Head of caudate nucleus (tissue), 42 donors: ENCODE measurements at regions not wholly inside any gene's neighbourhood (a gene's known extent, or its start where the extent isn't known, plus 50 kb on each side); places are given as distances from the start of the nearest gene placed in this dataset.
"Not testable (repeated sequence)": the region's sequence is repeated elsewhere in the genome, so short reads cannot be mapped to it uniquely, and the experiment has no call there.

Source experiments
- DNase-seq, 42 donors: peaks; one replicate each; pipeline versions ENCODE4 v3.0.0 to v3.0.0-alpha.2; 2020 to 2021; ENCODE audit warnings: mixed read lengths in 7 of 42
- intact Hi-C: fragments of 100-400 bp; cut with DNase I; formaldehyde crosslinking; loops from one replicate; pipeline ENCODE4 v1.15.0; 2022

DNA sequence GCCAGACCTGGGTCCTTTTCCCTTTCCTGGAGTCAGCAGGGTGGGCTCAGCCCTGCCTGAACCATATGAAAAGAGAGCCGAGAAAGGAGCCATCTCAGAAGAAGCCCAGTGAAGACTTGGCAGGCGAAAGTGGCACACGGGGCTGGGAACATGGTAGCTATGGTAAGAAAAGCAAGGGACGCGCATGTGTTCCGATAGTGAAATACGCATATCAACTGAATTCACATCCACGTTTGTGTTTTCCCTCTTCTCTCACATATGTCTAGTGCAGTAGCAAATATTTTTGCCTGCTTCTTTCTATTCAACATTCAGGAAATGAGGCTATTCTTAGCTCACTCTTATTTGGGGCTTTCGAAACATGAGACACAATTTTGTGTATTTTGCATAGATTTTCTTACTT lies 54.1 kb upstream of the PEG3 start:
- DNase-seq, result no peak
- intact Hi-C loops, result no loop called here

DNA sequence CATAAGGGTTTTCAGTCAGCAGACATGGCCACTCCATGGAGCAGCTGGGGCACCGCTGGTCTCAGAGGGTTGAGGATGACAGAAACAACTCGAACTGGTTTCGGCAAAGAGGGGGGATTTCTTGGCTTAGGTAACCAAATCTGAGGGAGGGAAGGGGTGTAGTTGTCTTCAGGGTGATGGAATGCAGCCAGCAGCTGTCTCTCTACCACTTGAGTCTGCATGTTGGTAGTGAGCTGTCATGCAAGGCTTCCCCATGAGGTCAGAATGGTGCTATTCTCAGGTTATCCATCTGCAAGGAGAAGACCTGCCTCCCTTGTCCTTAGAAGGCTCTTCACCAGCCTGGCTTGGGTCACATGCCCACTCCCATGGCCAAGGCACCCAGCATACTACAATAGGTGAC lies 55.6 kb upstream of the PEG3 start:
- DNase-seq, result no peak
- intact Hi-C loops, result no loop called here

DNA sequence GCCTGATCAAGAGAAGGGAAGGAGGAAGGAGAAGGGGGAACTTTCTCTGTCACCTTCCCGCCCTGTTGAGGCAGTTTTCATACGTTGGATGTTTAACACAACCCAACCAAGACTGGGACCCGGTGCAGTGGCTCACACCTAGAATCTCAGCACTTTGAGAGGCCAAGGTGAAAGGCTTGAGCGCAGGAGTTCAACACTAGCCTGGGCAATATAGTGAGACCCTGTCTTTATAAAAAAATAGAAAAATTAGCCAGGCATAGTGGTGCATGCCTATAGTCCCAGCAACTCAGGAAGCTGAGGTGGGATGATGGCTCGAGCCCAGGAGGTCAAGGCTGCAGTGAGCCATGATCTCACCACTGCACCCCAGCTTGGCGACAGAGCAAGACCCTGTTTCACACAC lies 59.4 kb upstream of the PEG3 start:
- intact Hi-C loops, result no loop called here
- DNase-seq, result no peak

DNA sequence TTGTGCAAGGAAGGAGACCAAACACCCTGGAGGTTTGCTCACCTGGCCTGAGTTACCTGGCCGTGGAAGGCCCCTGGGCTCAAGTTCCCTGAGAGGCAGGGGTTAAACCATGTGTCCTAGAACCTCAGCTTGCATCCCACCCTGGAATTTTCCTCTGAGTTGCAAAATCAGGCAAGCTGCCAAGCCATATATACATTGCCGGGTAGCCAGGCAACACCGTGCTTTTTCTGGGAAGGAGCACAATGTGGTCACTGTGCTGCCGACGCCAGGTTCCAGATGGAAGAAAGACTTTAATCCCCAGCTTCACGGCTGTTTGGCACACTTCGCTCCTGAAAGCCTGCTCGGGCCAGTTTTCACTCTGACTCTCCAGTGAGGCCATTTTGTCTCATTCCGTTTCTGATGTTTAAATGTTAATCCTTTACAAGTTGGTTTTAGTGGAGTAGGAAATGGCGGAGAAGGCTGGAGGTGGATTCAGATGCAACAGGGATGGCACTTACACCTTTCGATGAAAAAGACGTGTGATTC lies 60.1 kb upstream of the PEG3 start:
- DNase-seq, result no peak

DNA sequence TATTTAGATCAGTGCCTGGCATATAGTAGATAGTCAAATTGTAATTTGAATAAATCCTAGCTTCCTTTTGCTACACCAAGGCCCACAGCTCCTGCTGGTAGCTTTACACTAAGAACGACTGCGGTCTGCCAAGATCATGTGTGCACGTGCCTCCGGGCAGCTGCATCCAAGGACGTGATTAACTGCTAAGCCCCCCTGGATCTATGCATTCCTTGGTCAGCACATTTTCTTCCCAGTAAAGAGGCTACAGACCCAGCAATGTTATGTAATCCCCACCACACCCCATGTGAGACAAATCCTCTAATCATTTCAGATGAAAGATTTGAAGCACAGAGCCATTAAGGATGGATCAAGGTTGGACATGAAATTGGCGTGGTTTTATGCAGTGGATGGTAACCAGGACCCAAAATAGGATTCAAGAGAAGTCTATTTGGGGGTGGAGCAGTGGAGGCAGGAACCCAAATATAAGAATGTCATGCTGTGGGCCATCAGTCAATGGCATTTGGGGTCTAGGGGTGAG lies 65.2 kb upstream of the PEG3 start:
- intact Hi-C loops, result no loop called here
- no peak for DNase-seq

More for the DNA sequence above, 60.1 kb upstream of the PEG3 start:
- intact Hi-C loops, result no loop called here

DNA sequence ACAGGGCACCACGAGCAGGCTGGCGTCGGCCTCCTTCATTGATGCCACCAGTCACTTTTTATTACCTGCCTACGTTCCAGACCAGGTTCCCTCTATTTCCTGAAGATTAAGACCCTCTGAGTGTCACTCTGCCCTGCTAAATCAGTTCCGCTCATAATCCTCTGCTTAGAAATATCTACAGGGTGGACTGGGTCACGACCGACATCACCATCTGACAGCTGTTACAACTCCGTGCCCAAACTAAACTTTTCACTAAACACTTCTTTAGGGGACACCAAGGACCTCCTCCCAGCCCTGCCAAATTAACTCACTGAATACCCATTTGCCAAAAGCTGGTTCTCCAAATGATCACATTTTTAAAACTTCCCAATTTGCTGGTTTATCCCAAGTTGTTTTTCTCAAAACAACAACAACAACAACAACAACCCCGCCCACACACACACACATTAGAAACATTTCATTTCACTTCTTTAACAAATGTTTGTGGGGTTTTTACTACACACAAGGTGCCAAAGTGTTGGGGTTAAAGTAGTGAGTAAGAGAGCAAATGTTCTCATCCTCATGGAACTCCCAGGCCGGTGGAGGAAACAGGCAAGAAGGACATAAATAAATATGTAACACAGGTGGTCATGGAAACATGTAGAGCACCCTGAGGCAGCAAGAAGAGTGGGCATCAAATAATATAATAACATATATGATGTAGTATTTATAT lies 72.0 kb upstream of the PEG3 start:
- peak in 1 of 42 donors; percentile 4 for DNase-seq
- intact Hi-C loops, result no loop called here

DNA sequence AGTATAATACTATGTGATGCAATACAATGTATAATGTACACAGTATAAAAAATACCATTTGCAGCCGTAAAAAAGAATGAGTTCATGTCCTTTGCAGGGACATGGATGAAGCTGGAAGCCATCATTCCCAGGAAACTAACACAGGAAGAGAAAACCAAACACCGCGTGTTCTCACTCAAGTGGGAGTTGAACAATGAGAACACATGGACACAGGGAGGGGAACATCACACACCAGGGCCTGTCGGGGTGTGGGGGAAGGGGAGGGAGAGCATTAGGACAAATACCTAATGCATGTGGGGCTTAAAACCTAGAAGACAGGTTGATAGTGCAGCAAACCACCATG lies 72.6 kb upstream of the PEG3 start:
- intact Hi-C loops, DNase-seq: not testable (repeated sequence)

DNA sequence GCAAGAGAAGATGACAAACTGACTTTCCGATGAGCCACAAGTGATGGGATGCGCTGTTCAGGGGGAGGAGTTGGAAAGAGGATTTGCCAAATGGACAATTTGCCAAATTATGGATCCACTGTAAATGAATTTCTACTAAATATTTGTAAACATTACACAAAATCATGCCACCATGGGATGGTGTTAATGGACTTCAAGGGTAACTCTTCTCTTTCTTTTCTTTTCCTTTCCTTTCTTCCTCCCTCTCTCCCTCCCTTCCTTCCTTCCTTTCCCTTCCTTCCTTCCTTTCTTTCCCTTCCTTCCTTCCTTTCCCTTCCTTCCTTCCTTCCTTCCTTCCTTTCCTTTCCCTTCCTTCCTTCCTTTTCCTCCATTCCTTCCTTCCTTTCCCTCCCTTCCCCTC lies 76.0 kb upstream of the PEG3 start:
- DNase-seq, result no peak
- intact Hi-C loops, result no loop called here

DNA sequence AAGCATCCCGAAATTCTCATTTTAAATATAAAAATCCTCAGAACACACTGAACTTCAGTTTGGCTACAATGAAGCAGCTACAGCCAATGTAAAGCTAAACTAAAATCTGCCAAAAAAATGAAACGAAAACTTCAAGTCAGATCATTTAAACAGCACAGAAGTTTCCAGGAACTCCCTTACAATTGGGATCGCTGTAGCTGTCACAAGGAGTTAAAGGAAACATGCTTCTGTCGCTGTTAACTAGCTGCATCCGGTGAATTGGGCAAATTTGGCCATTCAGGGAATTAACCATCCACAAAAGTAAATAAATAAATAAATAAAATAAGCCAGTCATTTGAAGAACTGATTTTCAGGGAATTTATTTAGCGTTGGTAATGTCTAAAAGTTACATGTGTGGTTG lies 77.0 kb upstream of the PEG3 start:
- no peak for DNase-seq
- intact Hi-C loops, result no loop called here

DNA sequence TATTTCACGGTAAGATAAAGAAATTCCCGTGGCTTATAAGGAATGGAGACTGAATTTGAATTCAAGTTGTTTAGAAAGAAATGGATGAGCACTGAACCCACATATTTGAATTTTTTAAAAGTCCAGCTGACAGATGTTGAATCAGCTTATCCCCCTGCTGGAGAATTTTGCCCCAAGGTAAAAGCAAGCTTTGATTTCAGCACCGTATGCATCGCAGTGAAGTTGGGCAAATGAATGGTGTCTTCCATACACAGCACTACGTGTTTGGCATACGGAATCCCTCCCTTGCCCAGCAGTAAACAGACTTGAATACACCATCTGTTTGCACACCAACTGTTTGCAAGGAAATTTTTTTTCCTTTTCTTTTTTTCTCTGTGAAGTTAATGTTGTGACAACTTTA lies 77.5 kb upstream of the PEG3 start:
- intact Hi-C loops, result no loop called here
- peak in 22 of 42 donors; percentile 9 to 56 (median 24) for DNase-seq

DNA sequence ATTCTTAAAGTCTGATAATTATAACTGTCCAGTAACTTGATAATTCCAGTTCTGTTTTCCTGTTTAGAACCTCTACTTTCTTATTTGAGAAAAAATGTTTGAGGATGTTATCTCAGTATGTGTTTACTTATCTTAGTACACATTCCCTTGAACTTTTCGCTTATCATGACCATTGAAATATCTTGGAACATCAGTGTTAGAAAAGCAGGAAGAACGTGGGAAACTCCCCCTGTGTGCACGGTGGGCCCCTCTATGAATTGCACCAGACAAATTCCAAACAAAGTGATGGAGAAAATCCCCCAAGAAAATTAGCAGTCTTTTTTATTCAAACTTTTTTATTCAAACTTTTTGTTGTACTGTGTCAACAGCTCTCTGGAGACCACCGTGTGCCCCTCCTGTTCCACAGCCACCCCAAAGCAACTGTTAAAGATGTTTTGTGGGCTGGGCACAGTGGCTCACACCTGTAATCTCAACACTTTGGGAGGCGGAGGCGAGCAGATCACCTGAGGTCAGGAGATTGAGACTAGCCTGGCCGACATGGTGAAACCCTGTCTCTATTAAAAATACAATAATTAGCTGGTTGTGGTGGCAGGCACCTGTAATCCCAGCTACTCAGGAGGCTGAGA lies 78.3 kb upstream of the PEG3 start:
- intact Hi-C loops, result no loop called here
- peak in 1 of 42 donors; percentile 7 for DNase-seq

DNA sequence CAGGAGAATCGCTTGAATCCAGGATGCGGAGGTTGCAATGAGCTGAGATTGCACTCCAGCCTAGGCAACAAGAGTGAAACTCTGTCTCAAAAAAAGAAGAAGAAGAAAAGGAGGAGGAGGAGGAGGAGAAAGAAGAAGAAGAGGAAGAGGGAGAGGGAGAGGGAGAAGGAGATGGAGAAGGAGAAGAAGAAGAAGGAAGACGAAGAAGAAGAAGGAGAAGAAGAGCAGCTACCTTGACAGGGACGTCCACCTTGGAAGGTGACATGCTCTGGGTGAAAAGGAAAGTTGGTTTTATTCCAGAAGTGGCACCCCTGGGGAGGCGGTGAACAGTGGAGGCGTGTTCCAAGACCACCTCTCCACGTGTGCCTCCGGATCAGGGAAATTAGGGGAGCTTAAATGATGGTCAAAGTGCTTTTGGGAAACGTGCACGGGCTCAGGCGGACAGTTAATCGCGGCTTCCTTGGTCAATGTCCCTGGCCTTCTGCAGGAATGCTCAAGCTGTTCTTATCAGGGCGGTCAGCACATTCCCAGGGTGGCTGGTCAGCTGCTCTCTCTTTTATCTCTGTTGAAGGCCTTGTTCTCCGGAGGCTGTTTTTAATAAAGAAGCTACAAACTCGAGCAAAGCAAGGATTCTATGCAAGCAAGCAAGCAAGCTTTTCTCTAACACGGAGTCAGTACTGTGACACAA lies 78.9 kb upstream of the PEG3 start:
- intact Hi-C loops, result no loop called here
- DNase-seq, result peak in 1 of 42 donors; percentile 14

DNA sequence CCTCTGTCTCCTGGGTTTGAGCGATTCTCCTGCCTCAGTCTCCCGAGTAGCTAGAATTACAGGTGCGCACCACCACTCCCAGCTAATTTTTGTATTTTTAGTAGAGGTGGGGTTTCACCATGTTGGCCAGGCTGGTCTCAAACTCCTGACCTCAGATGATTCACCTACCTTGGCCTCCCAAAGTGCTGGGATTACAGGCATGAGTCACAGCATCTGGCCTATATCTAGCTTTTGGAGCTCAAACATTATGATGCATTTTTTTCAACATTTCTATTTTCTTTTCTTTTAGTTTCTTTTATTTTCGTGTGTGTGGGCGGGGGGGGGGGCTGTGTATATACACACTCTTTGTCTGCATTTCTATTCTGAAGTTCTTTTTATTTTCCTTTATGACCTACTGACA lies 85.6 kb upstream of the PEG3 start:
- intact Hi-C loops, result not testable (repeated sequence)

DNA sequence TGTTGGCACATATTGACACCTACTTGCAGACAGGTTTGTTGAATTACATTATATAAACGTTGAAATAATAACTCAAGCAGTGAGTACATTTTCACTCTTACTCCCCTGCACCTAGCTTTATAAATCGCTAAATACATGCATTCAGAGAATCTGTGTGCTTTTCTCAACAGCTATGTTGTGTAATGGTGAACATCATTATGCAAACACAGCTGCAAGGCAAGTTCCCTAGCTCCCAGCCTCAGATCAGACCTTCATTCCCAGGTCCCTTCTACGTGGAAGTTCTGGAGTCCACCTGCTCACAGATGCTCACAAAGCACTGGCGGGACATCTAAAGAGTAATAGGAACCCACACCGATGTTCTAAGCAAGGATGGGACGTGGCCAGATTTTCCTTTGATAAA lies 86.8 kb upstream of the PEG3 start:
- intact Hi-C loops, result no loop called here
- DNase-seq, result peak in 1 of 42 donors; percentile 23

More for the DNA sequence above, 85.6 kb upstream of the PEG3 start:
- not testable (repeated sequence) for DNase-seq

DNA sequence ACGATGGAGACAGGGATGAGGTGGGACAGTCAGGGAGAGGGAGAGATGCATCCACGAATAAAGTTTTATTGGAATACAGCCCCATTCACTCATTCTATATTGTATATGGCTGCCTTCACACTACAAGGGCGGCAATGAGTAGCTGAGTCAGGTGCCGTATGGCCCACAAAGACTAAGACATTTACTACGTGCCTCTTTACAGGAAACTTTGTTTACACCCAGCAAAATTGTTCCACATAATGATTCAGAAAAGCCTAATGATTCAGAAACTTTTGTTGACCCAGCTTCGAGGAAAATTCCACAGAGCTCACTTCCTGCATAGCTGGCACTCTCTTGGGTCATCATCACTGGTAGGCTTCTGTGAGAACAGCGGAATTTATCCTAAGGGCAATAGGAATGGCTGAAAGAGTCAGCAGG lies 87.3 kb upstream of the PEG3 start:
- intact Hi-C loops, result no loop called here
- DNase-seq, result no peak

DNA sequence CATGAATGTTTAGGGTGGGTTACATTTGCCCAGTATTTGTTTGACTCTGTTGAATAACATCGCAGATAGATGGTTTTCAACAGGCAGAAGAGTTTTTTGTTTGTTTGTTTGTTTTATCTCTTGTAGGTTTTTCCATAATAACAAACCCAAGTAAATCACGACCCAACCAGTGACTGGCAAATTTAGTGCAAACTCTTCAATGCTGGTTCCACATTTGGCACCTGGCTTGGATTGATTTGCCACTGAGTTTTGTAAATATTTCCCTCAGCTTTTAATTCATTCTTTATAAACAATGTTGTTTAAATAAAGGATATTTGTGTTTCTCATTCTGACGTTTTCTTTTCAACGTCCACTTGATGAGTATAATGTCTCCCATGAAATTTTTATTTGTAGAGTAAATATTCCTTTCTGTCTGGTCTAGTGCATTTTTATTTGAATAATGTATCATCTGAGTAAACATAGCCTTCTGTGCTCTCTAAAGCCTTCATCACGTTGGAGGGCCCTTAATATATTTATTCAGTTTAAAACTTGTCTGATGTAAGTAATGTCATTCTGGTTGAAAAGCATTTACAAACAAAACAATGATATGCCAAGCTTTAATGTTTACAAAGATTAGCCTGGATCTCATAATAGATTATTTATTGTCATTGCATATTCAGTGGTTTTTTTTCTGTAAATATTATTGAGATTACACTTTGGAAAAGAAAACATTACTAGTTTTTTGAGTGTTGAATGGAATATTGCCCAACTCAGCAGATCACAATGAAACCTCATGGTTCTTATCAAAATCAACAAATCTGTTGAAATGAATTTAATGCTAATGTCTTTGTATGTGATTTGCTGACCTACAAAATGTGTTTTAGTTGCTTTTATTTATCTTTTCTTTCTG lies 90.4 kb upstream of the PEG3 start:
- DNase-seq, result no peak
- intact Hi-C loops, result no loop called here

DNA sequence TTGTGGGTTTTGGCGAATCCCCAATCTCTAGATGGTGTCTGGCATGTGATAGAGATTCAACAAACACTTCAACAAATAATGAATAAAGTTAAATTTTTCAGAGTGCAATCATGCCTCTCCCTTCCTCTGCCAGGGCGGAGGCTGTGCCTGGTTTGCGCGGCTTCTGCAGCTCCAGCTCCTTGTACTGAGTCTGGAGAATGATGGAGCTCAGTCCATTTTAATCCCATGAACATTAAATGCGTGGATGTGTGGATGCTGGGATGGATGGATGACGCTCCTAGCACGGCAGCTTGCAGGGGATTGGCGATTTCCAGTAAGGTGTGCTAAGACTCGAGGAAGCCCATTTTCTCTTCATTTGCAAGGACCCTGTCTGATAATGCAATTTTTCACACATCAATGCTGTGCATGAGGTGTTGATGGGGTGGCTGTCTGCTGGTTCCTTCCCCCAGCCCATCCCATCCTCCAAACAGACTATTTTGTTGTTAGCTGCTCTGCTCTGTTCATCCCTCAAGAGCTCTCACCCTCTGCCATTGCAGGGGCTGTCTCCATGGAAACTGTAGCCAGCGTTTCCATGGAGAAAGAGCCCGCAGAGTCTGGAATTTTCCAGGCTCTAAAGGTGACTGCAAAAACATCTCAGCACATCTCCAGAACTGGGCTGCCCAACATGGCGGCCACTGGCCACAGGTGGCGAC lies 92.6 kb upstream of the PEG3 start:
- intact Hi-C loops, result no loop called here
- peak; percentile 7 to 85 (median 64) for DNase-seq

DNA sequence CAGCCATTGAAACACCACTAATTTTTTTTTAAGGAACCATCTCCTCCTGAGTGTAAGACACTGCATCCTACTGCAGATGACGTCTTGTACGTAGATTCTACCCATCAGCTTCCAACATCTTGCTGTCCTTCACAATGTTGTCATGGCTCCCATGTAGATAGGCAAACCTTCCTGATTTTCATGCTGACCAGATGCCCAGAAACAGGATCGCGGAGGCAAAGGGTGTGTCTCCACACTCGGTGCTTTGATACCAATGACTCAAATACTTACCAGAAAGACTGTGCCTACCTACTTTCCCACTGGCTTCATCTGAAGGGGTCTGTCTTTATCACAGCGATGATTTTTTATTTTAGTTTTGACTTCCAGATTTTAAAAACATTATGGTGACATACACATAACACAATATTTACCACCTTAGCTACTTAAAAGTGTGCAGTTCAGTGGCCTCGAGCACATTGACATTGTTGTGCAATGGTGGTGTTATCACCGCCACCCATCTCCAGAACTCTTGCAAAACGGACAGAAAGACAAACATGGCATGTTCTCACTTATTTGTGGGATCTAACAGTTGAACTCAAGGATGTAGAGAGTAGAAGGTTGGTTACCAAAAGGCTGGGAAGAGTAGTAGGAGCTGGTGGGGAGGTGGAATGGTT lies 94.0 kb upstream of the PEG3 start:
- DNase-seq, result peak in 1 of 42 donors; percentile 2
- intact Hi-C loops, result no loop called here
